ENCODE measurements at regions not wholly inside any gene's neighbourhood (a gene's known extent, or its start where the extent isn't known, plus 50 kb on each side); places are given as distances from the start of the nearest gene placed in this dataset.

- no peak overlapping the region for H3K4me3 ChIP-seq (ENCODE audit: low read depth, low read length)
- no peak for TF ChIP-seq CTCF (IDR thresholded peaks at IDR 0.05; ENCODE audit: insufficient read depth, low read length)
- no peak for DNase-seq (ENCODE audit: low read depth)
Observed at GRCh38 chr3:181940703-181941102, 229.0 kb downstream of the SOX2 start.

GRCh38 chr3:181941250-181941649 lies 229.5 kb downstream of the SOX2 start:
- DNase-seq (ENCODE audit: low read depth), result no peak
- TF ChIP-seq CTCF (IDR thresholded peaks at IDR 0.05; ENCODE audit: insufficient read depth, low read length), result no peak
- H3K4me3 ChIP-seq (ENCODE audit: low read depth, low read length), result no peak overlapping the region

GRCh38 chr3:181943285-181943684 lies 231.6 kb downstream of the SOX2 start:
- no peak for TF ChIP-seq CTCF (IDR thresholded peaks at IDR 0.05; ENCODE audit: insufficient read depth, low read length)
- no peak for DNase-seq (ENCODE audit: low read depth)
- no peak overlapping the region for H3K4me3 ChIP-seq (ENCODE audit: low read depth, low read length)

GRCh38 chr3:181947606-181948005 lies 235.9 kb downstream of the SOX2 start:
- DNase-seq (ENCODE audit: low read depth), result no peak
- no peak for TF ChIP-seq CTCF (IDR thresholded peaks at IDR 0.05; ENCODE audit: insufficient read depth, low read length)
- no peak overlapping the region for H3K4me3 ChIP-seq (ENCODE audit: low read depth, low read length)

GRCh38 chr3:181948286-181948685 lies 236.6 kb downstream of the SOX2 start:
- TF ChIP-seq CTCF (IDR thresholded peaks at IDR 0.05; ENCODE audit: insufficient read depth, low read length), result no peak
- DNase-seq (ENCODE audit: low read depth), result no peak
- no peak overlapping the region for H3K4me3 ChIP-seq (ENCODE audit: low read depth, low read length)

GRCh38 chr3:181952221-181952620 lies 240.5 kb downstream of the SOX2 start:
- no peak for TF ChIP-seq CTCF (IDR thresholded peaks at IDR 0.05; ENCODE audit: insufficient read depth, low read length)
- DNase-seq (ENCODE audit: low read depth), result no peak
- no peak overlapping the region for H3K4me3 ChIP-seq (ENCODE audit: low read depth, low read length)

- no peak for DNase-seq (ENCODE audit: low read depth)
- H3K4me3 ChIP-seq (ENCODE audit: low read depth, low read length), result no peak overlapping the region
- TF ChIP-seq CTCF (IDR thresholded peaks at IDR 0.05; ENCODE audit: insufficient read depth, low read length), result no peak
Observed at GRCh38 chr3:181952929-181953328, 241.2 kb downstream of the SOX2 start.

All from fibroblast of the aortic adventitia (primary cell).